Fibroblast of upper back skin (primary cell): ENCODE measurements at regions not wholly inside any gene's neighbourhood (a gene's known extent, or its start where the extent isn't known, plus 50 kb on each side); places are given as distances from the start of the nearest gene placed in this dataset.
"Not testable (repeated sequence)": the region's sequence is repeated elsewhere in the genome, so short reads cannot be mapped to it uniquely, and the experiment has no call there.

Experiments
- DNase-seq: peaks from one replicate; pipeline ENCODE4 v3.0.0-alpha.2; 2013

DNA sequence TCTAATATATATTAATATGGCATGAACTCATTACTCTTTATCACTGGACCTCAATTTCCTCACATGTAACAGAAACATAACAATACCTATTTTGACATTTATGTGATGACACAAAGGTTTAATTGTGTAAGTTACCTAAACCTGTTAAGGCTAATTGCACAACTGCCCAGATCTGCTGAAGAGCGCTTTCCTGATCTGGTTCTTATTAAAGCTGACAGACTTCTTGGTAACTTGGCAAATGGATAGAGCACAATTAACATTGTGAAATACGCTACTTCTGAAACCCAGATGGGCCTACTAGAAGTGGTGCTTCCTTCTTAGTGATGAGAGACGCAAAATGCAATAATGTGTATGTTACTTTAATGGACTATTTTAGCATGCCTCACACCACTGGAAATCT is 1767.2 kb upstream of the RAG2 start:
- DNase-seq, result no peak

DNA sequence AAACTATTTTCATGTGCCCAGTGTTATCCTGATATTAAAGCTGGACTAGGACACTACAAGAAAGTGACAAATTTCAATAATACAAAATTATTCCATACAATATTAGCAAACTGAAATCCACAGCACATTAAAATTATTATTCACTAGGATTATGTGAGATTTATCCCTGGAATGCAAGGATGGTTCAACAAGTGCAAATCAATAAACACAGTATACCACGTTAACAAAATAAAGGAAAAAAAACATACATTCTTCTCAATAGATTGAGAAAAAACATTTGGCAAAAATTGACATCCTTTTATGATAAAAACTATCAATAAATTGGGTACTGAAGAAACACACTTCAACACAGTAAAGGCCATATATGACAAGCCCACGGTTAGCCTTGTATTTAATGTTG is 1758.2 kb upstream of the RAG2 start:
- no peak for DNase-seq

DNA sequence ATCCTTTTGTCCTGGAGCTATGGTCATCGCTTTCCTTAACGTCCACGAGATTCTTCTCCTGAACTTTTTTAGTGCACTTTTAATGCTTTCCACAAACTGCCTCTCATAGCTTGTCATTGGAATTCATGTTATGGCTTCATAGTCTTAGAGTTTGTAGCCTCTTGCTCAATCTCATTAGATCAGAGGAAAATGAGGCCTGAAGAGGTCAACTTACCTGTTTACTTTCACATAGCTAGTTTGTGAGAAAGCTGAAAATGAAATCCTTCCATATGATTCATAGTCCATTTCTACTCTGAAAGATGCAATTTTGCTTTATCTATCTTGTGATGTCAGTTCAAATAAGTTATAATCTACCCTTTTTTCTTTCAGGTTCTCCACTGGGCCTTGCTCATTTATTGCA is 1747.2 kb upstream of the RAG2 start:
- DNase-seq, result peak; percentile 10

DNA sequence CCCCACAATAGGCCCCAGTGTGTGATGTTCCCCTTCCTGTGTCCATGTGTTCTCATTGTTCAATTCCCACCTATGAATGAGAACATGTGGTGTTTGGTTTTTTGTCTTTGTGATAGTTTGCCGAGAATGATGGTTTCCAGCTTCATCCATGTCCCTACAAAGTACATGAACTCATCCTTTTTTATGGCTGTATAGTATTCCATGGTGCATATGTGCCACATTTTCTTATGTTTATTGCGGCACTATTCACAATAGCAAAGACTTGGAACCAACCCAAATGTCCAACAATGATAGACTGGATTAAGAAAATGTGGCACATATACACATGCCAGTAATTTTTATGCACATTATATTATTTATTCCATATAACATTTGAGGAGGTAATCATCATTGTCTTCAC is 1743.6 kb upstream of the RAG2 start:
- DNase-seq, result not testable (repeated sequence)

DNA sequence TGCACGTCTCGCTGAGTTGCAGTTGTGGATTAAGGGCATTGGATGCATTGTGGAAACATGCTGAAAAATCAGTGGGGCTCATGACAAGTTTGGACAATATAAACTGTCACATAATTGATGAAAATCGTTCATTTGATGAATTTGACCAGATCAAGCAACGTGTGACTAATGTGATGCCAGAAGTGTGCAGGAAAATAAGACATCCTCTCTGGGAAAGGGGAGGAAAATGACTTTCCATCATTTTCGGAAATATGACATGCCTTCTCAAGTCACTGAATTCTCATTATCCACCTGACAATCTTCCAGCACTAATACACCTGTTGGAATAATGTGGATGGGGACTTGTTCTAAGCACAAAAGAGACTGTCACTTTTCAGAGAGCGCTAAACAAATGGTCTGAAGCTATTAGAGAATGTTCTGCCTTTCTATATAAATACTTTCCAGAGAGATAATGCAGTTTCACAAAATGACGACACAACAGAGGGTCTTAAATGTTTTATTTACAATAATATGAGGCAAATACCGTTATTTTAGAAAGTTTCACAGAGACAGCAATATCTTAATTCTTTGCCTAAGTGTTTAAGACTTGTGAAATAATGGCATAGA is 1741.9 kb upstream of the RAG2 start:
- no peak for DNase-seq

DNA sequence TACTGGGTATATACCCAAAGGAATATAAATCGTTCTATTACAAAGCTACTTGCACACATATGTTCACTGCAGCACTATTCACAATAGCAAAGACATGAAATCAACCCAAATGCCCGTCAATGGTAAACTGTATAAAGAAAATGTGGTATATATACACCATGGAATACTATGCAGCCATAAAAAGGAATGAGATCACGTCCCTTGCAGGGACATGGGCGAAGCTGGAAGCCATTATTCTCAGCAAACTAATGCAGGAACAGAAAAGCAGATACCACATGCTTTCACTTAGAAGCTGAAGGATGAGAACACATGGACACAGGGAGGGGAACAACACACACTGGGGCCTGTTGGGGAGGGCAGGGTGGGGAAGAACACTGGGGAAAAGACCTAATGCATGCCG is 1740.0 kb upstream of the RAG2 start:
- DNase-seq, result not testable (repeated sequence)

DNA sequence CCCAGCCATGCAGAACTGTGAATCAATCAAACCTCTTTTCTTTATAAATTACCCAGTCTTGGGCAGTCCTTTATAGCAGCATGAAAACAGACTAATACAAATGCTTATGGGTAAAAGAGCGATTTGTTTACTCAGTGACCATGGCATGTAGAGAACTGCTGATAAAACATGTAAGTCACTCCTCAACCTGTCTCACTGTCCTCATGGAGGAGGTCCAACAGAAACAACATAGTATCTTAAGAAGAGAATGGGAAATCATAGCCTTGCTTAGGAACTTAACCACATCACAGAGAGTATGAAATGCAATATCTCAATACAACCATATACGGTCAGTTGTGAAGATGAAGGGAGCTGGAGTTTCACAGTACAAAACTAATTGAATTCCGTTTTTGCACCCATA is 1734.0 kb upstream of the RAG2 start:
- DNase-seq, result no peak

DNA sequence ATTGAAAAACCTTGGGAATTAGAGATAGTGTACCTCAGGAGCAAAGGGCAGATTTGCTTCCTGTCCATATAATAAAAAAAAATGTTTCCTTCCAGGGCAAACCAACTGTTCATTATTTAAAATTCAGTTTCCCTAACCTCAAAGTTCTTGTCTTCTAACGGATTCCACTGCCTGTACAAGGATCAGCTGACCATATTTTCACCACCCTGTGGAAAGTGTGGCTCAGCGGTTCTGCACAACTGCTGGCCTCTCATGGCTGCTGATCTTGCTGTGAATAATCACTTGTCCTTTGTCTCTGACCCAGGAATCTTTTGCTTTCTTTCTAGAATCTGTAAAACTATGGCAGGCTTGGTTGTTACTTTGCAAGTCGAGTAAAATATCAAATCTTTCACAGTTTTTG is 1732.5 kb upstream of the RAG2 start:
- no peak for DNase-seq

DNA sequence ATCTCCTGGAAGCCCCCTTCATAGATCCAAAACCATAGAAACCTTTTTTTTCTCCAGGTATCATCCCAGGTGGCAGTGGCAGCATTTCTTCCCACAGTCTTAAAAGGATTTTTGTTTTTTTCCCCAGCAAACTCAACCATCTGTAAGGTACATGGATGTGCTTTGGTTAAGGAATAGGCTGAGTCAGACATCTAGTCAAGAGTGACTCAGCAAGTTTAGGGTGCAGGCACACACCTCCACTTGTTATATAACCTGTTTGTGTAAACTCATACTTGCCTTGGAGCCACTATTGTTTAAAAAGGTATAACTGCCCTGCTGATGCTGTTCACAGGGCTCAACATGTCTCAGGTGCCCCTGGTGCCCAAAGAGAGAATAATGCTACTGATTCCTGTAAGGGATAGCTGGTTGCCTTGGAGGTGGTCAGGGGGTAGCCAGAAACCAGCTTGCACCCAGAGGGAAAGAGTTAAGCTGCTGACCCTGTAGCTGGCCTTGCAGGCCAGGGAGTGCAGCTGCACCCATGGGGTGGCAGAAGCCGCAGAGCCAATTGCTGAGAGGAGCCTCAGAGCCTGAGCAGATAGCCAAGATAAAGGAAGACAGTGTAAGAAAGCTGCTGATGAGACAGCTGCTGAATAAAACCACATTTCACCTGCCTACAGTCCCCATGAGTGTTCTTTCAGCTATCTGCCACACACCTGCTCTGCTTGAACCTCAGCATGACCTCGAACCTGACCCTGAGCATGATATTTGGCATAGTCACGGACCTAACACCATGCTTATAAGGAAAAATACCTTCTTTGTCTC is 1726.1 kb upstream of the RAG2 start:
- no peak for DNase-seq

DNA sequence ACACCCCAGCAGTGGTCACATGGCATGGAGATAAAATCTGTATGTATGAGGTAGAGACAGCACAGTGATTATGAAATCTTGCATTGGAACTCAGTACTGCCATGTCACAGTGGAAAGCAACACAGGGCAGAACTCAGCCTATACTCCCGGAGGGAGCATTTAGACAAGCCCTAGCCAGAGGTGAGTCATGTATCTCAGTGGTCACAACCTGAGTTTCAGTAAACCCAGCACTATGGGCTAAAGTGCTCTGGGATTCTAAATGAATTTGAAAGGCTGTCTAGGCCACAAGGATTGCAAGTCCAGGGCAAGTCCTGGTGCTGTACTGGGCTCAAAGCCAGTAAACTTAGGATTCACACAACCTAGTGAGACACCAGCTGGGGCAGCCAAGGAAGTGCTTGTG is 1717.1 kb upstream of the RAG2 start:
- no peak for DNase-seq

DNA sequence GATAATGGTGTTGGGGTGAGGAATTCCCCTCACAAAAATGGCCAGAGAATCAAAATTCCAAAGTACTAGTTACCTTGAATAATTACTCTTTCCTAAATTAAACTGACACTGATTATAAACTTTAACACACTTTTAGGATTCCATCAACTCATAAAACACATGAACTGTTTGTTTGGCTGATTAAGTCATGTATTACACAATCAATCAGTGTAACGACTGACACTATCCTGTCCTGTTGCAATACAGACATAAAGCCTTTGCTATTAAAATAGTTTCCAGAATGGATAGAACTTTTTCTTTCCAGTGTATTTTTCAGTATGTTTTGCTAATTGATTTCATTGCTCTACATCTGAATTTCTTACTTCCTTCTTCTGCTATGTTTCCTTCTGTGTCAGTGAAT is 1709.4 kb upstream of the RAG2 start:
- no peak for DNase-seq

DNA sequence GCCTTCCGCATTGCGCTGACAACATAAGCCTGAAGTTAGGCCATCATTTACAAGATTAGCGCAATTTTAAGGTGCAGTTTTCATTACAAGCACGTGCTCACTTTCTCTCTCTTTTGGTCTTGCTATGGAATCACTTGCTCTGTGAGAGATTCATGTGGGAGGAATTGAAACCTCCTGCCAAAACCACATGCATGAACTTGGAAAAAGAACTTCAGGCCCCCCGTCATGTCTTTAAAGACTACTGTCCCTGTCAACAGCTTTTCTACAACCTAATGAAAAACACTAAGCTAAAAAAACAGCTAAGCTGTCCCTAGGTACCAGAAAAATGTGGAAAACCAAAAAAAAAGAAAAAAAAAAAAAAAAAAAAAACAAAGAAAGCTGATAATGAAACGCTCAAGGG is 1707.6 kb upstream of the RAG2 start:
- peak; percentile 71 for DNase-seq

DNA sequence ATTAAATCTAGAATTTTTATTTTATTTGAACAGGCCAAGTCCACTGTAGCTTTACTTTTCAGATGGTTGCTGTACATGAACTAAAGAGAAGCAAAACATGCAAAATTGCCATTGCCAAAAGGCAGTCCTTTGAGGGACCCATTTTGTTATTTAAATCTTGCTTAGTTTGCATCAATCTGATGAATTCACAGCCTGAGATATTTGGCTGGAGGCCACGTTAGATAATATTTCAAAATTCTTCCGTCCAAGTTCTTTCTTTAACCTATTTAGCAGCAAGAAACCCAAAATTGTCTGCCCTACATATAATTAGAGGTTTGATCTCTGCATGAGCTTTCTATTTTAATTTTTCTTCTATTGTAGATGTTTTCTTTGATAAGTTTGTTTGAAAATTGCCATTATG is 1706.9 kb upstream of the RAG2 start:
- DNase-seq, result no peak

DNA sequence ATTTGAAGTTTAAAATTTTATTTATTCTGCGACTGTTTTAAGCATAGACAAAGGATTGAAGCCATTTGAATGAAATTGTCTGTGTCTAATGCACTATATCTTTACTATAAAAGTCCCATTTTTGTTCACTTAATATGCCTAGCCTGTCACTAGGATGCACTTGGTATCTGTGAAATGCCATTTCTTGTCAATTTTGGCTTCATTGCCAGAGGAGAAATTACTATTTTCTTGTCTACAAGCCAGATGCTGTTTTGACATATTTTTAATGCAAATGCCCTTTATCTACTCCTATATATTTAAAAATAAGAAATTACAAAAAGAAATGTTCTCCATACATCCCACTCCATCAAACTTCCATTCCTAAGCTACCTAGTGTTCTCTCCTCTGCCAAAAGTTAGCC is 1704.5 kb upstream of the RAG2 start:
- no peak for DNase-seq

DNA sequence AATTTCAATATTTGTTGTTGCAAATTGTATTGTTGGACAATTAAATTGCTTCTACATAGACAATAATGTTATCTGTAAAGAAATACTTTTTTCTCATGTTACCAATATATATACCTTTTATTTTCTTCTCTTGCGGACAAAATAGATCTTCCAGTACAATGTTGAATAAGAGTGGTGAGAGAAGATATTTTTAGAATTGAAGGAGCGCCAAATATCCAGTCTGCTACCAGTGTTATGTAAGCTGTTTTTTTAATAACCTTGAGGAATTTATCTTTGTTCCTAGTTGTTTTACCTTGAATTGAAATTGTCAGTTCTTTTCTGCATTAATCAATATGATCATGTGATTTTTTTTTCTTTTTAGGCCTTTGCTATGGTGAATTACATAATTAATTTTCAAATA is 1702.5 kb upstream of the RAG2 start:
- DNase-seq, result no peak

DNA sequence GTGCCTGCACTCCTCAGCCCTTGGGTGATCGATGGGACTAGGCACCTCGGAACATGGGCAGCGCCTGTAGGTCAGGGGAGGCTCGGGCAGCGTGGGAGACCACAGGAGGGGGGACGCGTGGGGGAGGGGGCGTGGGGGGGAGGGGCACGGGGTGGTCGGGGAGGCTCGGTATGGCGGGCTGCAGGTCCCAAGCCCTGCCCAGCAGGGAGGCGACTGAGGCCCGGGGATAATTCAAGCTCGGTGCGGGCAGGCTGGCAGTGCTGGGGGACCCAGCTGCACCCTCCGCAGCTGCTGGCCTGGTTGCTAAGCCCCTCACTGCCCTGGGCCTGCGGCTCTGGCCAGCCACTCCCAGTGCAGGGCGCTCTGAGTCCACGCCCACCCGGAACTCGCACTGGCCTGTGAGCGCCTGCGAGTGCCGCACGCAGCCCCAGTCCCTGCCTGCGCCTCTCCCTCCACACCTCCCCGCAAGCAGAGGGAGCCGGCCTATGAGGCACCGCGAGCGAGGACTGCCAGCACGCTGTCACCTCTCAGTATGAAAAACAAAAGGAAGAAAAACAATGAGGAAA is 1698.3 kb upstream of the RAG2 start:
- DNase-seq, result no peak

DNA sequence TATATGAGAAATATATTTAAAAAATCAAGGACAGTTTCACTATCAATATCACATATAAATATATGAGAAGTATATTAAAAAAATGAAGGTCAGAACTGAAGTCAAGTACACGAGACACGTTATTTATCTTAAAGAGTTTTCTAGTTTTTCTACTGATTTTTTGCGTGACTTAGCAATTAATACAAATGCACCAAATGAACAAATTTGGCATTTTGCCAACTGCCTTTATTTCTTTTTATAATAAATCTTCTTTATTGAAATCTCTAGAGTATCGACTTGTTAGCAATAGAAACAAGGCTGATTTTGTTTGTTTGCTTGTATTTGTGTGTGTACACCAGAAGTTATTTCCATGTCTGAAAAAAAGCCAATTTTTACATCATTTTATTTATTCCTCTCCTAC is 1684.7 kb upstream of the RAG2 start:
- no peak for DNase-seq

DNA sequence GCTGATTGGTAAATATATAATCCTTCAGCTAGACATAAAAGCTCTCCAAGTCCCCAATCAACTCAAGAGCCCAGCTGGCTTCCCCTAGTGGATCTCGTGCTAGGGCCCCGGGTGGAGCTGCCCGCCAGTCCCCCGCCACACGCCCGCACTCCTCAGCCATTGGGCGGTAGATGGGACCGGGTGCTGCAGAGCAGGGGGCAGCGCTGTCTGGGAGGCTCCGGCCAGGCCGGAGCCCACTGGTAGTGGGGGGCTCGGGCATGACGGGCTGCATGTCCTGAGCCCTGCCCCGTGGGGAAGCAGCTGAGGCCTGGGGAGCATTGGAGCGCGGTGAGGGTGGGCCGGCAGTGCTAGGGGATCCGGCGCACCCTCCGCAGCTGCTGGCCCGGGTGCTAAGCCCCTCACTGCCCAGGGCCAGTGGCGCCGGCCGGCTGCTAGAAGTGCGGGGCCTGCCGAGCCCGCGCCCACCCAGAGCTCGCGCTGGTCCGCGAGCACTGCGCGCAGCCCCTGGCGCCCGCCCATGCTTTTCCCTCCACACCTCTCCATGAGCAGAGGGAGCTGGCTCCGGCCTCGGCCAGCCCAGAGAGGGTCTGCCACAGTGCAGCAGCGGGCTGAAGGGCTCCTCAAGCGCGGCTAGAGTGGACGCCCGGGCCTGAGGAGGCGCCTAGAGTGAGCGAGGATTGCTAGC is 1680.6 kb upstream of the RAG2 start:
- DNase-seq, result no peak

DNA sequence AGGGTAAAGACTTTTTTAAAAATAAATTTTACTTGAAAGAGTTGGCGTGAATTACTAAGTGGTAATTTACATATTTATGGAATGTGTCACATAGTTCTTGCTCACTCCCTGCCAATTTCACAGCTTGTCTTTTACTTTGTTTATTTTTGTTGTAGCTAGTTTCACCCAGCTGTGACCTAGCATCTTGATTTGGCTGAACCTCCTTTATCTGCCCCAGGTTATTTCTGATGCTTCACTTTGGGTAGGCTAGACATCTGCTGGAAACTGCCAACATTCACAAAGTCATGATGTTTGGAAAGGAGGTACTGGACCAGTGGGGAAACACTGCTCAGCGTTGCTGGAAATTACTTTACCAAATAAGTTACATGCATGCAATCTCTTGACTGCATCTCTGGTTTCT is 1676.0 kb upstream of the RAG2 start:
- DNase-seq, result no peak

DNA sequence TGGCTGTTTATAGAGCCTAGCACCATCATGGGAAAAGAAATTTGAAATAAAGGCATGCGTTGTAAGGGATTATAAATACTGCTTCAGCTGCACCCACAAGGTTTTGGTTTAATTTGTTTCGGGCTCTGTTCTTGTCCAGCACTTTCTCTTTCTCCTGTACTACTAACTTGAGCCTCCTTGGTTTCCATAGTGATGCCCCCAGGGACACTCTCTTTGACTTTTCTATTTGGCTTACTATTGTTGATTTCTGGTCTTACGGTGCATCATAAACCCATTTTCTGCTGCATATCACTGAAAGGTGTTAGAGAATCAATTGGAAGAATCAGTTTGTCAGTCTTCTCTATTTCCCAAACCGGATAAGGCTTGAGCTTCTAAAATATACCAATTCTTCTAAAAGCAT is 1674.3 kb upstream of the RAG2 start:
- no peak for DNase-seq

DNA sequence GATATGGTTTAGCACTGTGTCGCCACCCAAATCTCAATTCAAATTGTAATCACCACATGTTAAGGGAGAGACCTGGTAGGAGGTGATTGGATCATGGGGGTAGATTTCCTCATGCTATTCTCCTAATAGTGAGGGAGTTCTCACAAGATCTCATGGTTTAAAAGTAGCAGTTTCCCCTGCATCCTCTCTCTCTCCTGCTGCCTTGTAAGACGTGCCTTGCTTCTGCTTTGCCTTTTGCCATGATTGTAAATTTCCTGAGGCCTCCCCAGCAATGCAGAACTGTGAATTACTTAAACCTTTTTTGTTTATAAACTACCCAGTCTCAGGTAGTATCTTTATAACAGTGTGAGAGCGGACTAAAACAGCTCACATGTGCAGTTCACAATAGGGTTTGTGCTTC is 1668.7 kb upstream of the RAG2 start:
- DNase-seq, result no peak

DNA sequence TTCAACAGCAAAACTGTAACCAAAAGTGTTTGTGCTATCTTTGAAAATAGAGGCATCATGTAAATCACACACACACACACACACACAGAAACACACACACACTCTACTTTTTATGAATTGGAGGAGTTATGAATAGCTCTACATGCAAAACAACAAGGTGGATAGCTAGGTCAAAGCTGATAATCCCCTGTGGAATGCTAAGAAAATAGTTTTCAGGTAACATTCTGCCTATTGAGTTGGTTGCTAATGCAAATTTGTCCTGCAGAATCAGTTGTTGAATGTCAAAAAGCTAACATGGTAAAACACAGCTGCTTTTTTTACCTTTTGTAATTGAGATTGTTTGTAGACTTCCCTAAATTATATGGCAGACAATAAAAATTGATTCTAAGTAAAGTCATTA is 1658.4 kb upstream of the RAG2 start:
- DNase-seq, result no peak

DNA sequence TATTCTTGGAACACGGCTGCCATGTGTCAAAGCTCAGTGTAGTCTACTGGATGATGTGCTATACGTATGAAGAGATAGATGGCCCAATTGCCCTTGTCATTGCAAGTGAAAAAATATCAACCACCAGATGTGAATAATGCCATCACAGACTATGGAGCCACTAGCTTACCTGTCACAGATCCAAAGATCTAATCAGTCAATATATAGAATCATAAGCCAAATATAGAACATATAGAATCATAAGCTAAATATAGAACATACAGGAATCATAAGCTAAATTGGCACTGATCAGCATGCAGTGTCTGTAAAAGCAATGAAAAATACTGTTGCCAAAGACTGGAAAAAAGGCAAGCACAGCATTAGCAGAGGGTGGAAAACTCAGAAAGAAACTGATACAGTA is 1656.9 kb upstream of the RAG2 start:
- no peak for DNase-seq

DNA sequence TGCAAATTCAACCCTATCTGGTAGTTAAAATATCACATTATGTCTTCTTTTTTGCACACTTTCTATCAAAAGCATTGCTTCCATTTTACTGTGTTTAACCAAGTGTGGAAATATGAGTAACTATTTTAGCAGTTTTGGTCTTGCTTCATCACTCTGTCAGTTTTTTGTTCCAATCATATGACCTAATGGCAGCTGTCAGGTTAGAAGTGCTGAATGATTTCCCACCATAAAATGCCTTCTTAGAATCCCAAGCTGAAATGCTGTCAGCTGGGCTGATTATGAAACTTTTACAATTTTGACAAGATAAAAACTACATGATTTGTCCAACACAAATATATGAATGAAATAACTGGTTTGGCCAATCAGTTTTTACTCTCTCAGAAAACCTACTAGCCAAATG is 1654.6 kb upstream of the RAG2 start:
- DNase-seq, result peak; percentile 7
